ENCODE measurements at regions not wholly inside any gene's neighbourhood (a gene's known extent, or its start where the extent isn't known, plus 50 kb on each side); places are given as distances from the start of the nearest gene placed in this dataset.
"Not testable (repeated sequence)": the region's sequence is repeated elsewhere in the genome, so short reads cannot be mapped to it uniquely, and the experiment has no call there.

GRCh38 chrY:17975200-17975599, 50.4 kb upstream of the CDY2A start:
- DNase-seq (ENCODE audit: low read depth) = not testable (repeated sequence)

- DNase-seq (ENCODE audit: low read depth) = peak; percentile 0
Measured at GRCh38 chrY:17952224-17952623, 72.2 kb upstream of the CDY2B start.

- DNase-seq (ENCODE audit: low read depth) = not testable (repeated sequence)
Measured at GRCh38 chrY:17930375-17930774, 50.4 kb upstream of the CDY2B start.
